HepG2 (cell line): ENCODE measurements at regions not wholly inside any gene's neighbourhood (a gene's known extent, or its start where the extent isn't known, plus 50 kb on each side); places are given as distances from the start of the nearest gene placed in this dataset.

ENCODE experiments used
- KDM5A ChIP-seq: fragments of 200-600 bp; sonication (generic); IDR thresholded peaks from 2 replicates; pipeline ENCODE4 v1.7.0; 2018; ENCODE audit warnings: antibody characterized with exemption, mild to moderate bottlenecking, low read length, borderline replicate concordance
- NFE2L1 ChIP-seq: sonication (generic); formaldehyde crosslinking; IDR thresholded peaks from 2 replicates; pipeline ENCODE4 v1.4.0; 2020; ENCODE audit warnings: missing genetic modification reagents, mild to moderate bottlenecking, borderline replicate concordance
- RAD21 ChIP-seq: fragments of 450-650 bp; formaldehyde crosslinking; IDR thresholded peaks from 2 replicates; pipeline ENCODE4 v1.5.0; 2020; ENCODE audit warnings: mild to moderate bottlenecking
- SP1 ChIP-seq, 2 experiments: fragments of 450-650 bp in 1 of 2; sonication (generic) in 1 of 2; formaldehyde crosslinking in 1 of 2; IDR thresholded peaks; 2 replicates each; pipeline versions ENCODE4 v1.4.0 to v1.6.1; 2016 to 2020; ENCODE audit warnings: missing genetic modification reagents in 1 of 2
- ZKSCAN8 ChIP-seq: IDR thresholded peaks from 2 replicates; pipeline ENCODE4 v1.6.1; 2016; ENCODE audit warnings: borderline replicate concordance, missing genetic modification reagents, missing compliant biosample characterization
- ZNF224 ChIP-seq: sonication (generic); formaldehyde crosslinking; IDR thresholded peaks from 2 replicates; pipeline ENCODE4 v1.5.0; 2020; ENCODE audit warnings: mild to moderate bottlenecking, missing genetic modification reagents
- TF ChIP-seq, protein P1 (sequence below): IDR thresholded peaks from 2 replicates; pipeline ENCODE4 v1.6.1; 2016; ENCODE audit warnings: low read depth, borderline replicate concordance
- TF ChIP-seq, protein P2 (sequence below): sonication (generic); formaldehyde crosslinking; IDR thresholded peaks from 2 replicates; pipeline ENCODE4 v1.5.0; 2020; ENCODE audit warnings: mild to moderate bottlenecking, missing genetic modification reagents, moderate library complexity
- TF ChIP-seq, protein P3 (sequence below): sonication (generic); formaldehyde crosslinking; IDR thresholded peaks from 2 replicates; pipeline ENCODE4 v1.5.0; 2020; ENCODE audit warnings: missing genetic modification reagents
- TF ChIP-seq, protein P4 (sequence below): sonication (generic); IDR thresholded peaks from 2 replicates; pipeline ENCODE4 v1.6.1; 2016; ENCODE audit warnings: low read depth, borderline replicate concordance

DNA sequence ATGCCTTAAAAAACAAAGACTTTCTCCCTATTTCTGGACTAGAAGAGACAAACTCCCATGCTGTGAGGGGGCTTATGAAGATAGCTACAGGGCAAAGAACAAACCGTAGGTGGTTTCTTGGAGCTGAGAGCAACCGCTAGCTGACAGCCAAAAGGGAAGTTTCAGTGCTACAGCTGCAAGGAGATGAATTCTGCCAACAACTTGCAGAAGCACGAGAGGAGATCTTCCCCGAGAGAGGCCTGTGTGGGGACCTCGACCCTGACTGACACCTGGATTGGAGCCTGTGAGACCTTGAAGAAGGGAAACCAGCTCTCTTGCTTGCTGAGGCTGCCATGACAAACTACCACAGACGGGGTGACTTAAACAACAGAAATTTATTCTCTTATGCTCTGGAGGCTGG is 183.8 kb upstream of the VCX3A start:
- TF ChIP-seq ZNF224 (CRISPR knock-in tag), result no peak
- no peak for TF ChIP-seq RAD21
- TF ChIP-seq ZKSCAN8, result no peak
- TF ChIP-seq, protein P1, sequence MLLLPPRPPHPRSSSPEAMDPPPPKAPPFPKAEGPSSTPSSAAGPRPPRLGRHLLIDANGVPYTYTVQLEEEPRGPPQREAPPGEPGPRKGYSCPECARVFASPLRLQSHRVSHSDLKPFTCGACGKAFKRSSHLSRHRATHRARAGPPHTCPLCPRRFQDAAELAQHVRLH, result no peak
- TF ChIP-seq, protein P2, sequence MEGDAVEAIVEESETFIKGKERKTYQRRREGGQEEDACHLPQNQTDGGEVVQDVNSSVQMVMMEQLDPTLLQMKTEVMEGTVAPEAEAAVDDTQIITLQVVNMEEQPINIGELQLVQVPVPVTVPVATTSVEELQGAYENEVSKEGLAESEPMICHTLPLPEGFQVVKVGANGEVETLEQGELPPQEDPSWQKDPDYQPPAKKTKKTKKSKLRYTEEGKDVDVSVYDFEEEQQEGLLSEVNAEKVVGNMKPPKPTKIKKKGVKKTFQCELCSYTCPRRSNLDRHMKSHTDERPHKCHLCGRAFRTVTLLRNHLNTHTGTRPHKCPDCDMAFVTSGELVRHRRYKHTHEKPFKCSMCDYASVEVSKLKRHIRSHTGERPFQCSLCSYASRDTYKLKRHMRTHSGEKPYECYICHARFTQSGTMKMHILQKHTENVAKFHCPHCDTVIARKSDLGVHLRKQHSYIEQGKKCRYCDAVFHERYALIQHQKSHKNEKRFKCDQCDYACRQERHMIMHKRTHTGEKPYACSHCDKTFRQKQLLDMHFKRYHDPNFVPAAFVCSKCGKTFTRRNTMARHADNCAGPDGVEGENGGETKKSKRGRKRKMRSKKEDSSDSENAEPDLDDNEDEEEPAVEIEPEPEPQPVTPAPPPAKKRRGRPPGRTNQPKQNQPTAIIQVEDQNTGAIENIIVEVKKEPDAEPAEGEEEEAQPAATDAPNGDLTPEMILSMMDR (CRISPR knock-in tag), result no peak
- TF ChIP-seq SP1 (IDR thresholded peaks at IDR 0.05), result no peak
- no peak for TF ChIP-seq SP1 (CRISPR knock-in tag; IDR thresholded peaks at IDR 0.05)
- no peak for TF ChIP-seq KDM5A
- TF ChIP-seq, protein P3, sequence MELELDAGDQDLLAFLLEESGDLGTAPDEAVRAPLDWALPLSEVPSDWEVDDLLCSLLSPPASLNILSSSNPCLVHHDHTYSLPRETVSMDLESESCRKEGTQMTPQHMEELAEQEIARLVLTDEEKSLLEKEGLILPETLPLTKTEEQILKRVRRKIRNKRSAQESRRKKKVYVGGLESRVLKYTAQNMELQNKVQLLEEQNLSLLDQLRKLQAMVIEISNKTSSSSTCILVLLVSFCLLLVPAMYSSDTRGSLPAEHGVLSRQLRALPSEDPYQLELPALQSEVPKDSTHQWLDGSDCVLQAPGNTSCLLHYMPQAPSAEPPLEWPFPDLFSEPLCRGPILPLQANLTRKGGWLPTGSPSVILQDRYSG (CRISPR knock-in tag), result no peak
- TF ChIP-seq, protein P4, sequence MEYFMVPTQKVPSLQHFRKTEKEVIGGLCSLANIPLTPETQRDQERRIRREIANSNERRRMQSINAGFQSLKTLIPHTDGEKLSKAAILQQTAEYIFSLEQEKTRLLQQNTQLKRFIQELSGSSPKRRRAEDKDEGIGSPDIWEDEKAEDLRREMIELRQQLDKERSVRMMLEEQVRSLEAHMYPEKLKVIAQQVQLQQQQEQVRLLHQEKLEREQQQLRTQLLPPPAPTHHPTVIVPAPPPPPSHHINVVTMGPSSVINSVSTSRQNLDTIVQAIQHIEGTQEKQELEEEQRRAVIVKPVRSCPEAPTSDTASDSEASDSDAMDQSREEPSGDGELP, result no peak
- no peak for TF ChIP-seq NFE2L1 (CRISPR knock-in tag)
